ENCODE measurements at regions not wholly inside any gene's neighbourhood (a gene's known extent, or its start where the extent isn't known, plus 50 kb on each side); places are given as distances from the start of the nearest gene placed in this dataset.

DNA sequence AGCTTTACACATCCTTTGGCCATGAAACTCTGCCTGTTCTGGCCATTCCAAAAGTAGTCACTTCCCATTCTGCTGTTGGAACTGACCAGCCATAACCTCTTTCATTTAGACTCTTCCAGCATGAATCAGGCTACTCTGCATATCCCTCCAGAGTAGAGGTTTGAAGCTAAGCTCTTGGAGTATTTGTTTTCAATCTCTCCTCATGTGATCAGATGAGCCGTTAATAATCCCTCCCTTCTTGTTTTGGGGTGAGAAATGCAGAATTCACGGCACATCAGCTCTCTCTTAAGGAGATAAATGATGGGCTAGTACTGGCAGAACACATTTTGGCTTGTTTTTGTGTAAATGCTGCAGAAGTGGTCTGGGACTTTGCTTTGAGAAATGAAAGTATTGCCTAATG, 519.9 kb downstream of the PCDH17 start:
- DNase-seq (ENCODE audit: low read depth, low spot score), result no peak
- TF ChIP-seq, protein P1, sequence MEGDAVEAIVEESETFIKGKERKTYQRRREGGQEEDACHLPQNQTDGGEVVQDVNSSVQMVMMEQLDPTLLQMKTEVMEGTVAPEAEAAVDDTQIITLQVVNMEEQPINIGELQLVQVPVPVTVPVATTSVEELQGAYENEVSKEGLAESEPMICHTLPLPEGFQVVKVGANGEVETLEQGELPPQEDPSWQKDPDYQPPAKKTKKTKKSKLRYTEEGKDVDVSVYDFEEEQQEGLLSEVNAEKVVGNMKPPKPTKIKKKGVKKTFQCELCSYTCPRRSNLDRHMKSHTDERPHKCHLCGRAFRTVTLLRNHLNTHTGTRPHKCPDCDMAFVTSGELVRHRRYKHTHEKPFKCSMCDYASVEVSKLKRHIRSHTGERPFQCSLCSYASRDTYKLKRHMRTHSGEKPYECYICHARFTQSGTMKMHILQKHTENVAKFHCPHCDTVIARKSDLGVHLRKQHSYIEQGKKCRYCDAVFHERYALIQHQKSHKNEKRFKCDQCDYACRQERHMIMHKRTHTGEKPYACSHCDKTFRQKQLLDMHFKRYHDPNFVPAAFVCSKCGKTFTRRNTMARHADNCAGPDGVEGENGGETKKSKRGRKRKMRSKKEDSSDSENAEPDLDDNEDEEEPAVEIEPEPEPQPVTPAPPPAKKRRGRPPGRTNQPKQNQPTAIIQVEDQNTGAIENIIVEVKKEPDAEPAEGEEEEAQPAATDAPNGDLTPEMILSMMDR (IDR thresholded peaks at IDR 0.05; ENCODE audit: low read depth, low read length), result no peak
- in situ Hi-C loops (cut with HindIII; ENCODE audit: low sequenced_read_pairs), result no loop called here
- no peak overlapping the region for H3K4me3 ChIP-seq (ENCODE audit: low read depth, low read length)

- no peak for DNase-seq (ENCODE audit: low read depth, low spot score)
- no peak overlapping the region for H3K4me3 ChIP-seq (ENCODE audit: low read depth, low read length)
- in situ Hi-C loops (cut with HindIII; ENCODE audit: low sequenced_read_pairs), result no loop called here
- TF ChIP-seq, protein P1 (IDR thresholded peaks at IDR 0.05; ENCODE audit: low read depth, low read length), result no peak
Observed at GRCh38 chr13:58160980-58161379, 529.4 kb downstream of the PCDH17 start.

- in situ Hi-C loops (cut with HindIII; ENCODE audit: low sequenced_read_pairs), result no loop called here
- H3K4me3 ChIP-seq (ENCODE audit: low read depth, low read length), result no peak overlapping the region
- DNase-seq (ENCODE audit: low read depth, low spot score), result no peak
- TF ChIP-seq, protein P1 (IDR thresholded peaks at IDR 0.05; ENCODE audit: low read depth, low read length), result no peak
Observed at GRCh38 chr13:58165617-58166016, 534.1 kb downstream of the PCDH17 start.

DNA sequence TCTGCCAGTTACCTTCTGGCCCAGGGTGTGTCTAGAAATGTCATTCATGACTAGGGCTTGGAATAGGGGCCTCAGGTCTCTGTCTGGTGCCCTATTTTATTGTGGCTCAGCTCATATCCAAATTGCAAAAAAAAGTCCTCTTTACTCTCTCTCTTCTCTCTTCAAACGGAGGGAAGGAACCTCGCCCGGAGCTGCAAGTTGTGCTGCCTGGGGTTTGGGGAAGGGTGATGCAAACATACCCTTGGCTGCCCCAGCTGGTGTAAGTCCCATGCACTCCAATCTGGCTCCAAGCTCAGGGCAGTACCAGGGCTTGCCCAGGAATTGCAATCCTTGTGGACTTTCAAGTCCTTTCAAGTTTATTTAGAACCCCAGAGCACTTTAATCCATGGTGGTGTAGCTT, 549.6 kb downstream of the PCDH17 start:
- in situ Hi-C loops (cut with HindIII; ENCODE audit: low sequenced_read_pairs), result no loop called here
- no peak for DNase-seq (ENCODE audit: low read depth, low spot score)
- TF ChIP-seq, protein P1 (IDR thresholded peaks at IDR 0.05; ENCODE audit: low read depth, low read length), result no peak
- H3K4me3 ChIP-seq (ENCODE audit: low read depth, low read length), result no peak overlapping the region

- TF ChIP-seq, protein P1 (IDR thresholded peaks at IDR 0.05; ENCODE audit: low read depth, low read length), result no peak
- in situ Hi-C loops (cut with HindIII; ENCODE audit: low sequenced_read_pairs), result no loop called here
Observed at GRCh38 chr13:58187881-58188280, 556.3 kb downstream of the PCDH17 start.

DNA sequence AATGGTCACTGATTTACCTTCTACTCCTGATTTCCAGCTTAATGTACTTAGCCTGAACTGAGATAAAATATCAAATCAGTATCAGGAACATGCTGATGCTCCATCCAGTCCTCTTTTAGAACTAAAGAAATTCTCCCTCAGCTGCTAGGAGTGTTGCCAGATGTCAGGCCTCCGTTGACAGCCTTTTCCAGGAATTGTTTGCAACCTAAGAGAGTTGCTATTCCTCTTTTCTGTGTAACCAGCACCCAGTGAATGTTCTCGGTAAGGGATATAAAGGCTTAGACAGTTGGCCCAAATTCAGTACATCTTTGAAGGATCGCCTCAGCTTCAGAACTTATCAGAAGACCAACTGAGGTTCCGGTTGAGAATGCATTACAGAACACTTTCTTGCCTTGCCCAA, 559.0 kb downstream of the PCDH17 start:
- in situ Hi-C loops (cut with HindIII; ENCODE audit: low sequenced_read_pairs), result no loop called here
- TF ChIP-seq, protein P1 (IDR thresholded peaks at IDR 0.05; ENCODE audit: low read depth, low read length), result no peak
- no peak overlapping the region for H3K4me3 ChIP-seq (ENCODE audit: low read depth, low read length)
- DNase-seq (ENCODE audit: low read depth, low spot score), result no peak

More at GRCh38 chr13:58187881-58188280, 556.3 kb downstream of the PCDH17 start:
- no peak for DNase-seq (ENCODE audit: low read depth, low spot score)
- no peak overlapping the region for H3K4me3 ChIP-seq (ENCODE audit: low read depth, low read length)

DNA sequence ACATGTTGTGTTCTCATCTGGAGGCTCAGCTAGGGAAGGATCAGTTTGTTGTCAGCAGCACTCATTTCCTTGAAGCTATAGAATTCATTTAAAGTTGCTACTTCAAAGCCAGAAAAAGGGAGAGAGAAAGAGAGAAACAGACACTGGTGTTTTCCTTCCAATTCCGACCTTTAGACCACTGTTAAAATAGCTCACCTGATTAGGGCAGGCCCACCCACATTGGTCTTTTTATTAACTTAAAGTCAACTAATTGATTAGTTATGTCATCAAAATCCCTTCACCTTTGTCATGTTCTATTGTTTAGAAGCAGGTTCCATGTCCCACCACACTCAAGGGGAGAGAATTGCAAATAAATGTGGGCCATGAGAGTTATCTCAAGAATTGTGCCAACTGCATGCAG, 560.2 kb downstream of the PCDH17 start:
- no peak overlapping the region for H3K4me3 ChIP-seq (ENCODE audit: low read depth, low read length)
- in situ Hi-C loops (cut with HindIII; ENCODE audit: low sequenced_read_pairs), result no loop called here
- TF ChIP-seq, protein P1 (IDR thresholded peaks at IDR 0.05; ENCODE audit: low read depth, low read length), result no peak
- no peak for DNase-seq (ENCODE audit: low read depth, low spot score)
